Tibial nerve (tissue), 3 donors: ENCODE measurements at regions not wholly inside any gene's neighbourhood (a gene's known extent, or its start where the extent isn't known, plus 50 kb on each side); places are given as distances from the start of the nearest gene placed in this dataset.

ENCODE experiments used
- POLR2A ChIP-seq, 2 donors: fragments of 450-650 bp; IDR thresholded peaks; one replicate each; pipeline ENCODE4 v1.6.1; 2017; ENCODE audit warnings: antibody characterized with exemption in 2 of 2, mild to moderate bottlenecking in 2 of 2, moderate library complexity in 2 of 2
- TF ChIP-seq, protein P1 (sequence below), 5 experiments: fragments of 200-600 bp in 3 of 5; fragments of 450-650 bp in 2 of 5; sonication (generic) in 3 of 5; IDR thresholded peaks; one replicate each; pipeline ENCODE4 v1.5.1; 2016 to 2019; ENCODE audit warnings: antibody characterized with exemption in 5 of 5, mild to moderate bottlenecking in 3 of 5, moderate library complexity in 2 of 5

DNA sequence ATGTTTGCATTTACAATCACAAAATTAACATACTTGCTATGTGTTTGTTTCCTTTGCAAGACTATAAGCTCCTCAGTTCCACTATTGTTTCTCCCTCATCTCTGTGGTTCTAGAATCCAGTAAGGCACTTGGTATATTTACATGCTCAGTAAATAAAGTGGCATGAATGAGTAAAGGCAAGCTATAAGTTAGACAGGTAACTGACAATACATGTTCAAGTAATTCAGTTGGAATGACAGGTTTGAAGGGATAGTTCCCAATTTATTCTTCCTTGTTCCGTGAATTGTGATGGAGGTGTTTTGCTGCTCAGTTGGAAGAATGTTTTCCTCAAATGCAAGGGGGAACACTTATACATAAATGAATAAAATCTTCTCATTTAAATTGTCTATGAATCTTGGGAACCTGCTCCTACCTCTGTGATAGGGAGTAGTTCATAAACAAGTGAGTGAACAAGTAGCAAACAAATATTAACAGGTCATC is 54.1 kb upstream of the DHX15 start:
- TF ChIP-seq, protein P1, sequence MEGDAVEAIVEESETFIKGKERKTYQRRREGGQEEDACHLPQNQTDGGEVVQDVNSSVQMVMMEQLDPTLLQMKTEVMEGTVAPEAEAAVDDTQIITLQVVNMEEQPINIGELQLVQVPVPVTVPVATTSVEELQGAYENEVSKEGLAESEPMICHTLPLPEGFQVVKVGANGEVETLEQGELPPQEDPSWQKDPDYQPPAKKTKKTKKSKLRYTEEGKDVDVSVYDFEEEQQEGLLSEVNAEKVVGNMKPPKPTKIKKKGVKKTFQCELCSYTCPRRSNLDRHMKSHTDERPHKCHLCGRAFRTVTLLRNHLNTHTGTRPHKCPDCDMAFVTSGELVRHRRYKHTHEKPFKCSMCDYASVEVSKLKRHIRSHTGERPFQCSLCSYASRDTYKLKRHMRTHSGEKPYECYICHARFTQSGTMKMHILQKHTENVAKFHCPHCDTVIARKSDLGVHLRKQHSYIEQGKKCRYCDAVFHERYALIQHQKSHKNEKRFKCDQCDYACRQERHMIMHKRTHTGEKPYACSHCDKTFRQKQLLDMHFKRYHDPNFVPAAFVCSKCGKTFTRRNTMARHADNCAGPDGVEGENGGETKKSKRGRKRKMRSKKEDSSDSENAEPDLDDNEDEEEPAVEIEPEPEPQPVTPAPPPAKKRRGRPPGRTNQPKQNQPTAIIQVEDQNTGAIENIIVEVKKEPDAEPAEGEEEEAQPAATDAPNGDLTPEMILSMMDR (IDR thresholded peaks at IDR 0.05) = no peak
- no peak for TF ChIP-seq POLR2A (IDR thresholded peaks at IDR 0.05)
